Neuronal stem cell (in vitro differentiated cells): ENCODE measurements at regions not wholly inside any gene's neighbourhood (a gene's known extent, or its start where the extent isn't known, plus 50 kb on each side); places are given as distances from the start of the nearest gene placed in this dataset.
"Not testable (repeated sequence)": the region's sequence is repeated elsewhere in the genome, so short reads cannot be mapped to it uniquely, and the experiment has no call there.

Experiments
- DNase-seq: peaks from one replicate; pipeline ENCODE4 v3.0.0-alpha.2; 2013; ENCODE audit warnings: low spot score
- H2AFZ ChIP-seq: one replicate; pipeline ENCODE4 v1.6.1; 2013; ENCODE audit warnings: mild to moderate bottlenecking, low read length, inconsistent platforms
- H2AK5ac ChIP-seq: 2 replicates; pipeline ENCODE4 v1.6.1; 2013; ENCODE audit warnings: low read depth, mild to moderate bottlenecking, inconsistent platforms, low read length, moderate library complexity, mixed read lengths
- H2BK120ac ChIP-seq: 2 replicates; pipeline ENCODE4 v1.6.1; 2013; ENCODE audit warnings: low read depth, mild to moderate bottlenecking, inconsistent platforms, low read length, moderate library complexity, mixed read lengths
- H2BK12ac ChIP-seq: one replicate; pipeline ENCODE4 v1.6.1; 2013; ENCODE audit warnings: low read length, inconsistent platforms
- H2BK15ac ChIP-seq: 2 replicates; pipeline ENCODE4 v1.6.1; 2013; ENCODE audit warnings: mild to moderate bottlenecking, low read length, inconsistent platforms, mixed read lengths
- H2BK5ac ChIP-seq: one replicate; pipeline ENCODE4 v1.6.1; 2013; ENCODE audit warnings: inconsistent platforms, mild to moderate bottlenecking, low read length, moderate library complexity
- H3K14ac ChIP-seq: one replicate; pipeline ENCODE4 v1.6.1; 2013; ENCODE audit warnings: low read length, inconsistent platforms
- H3K18ac ChIP-seq: 2 replicates; pipeline ENCODE4 v1.6.1; 2013; ENCODE audit warnings: low read length, inconsistent platforms
- H3K23ac ChIP-seq: 2 replicates; pipeline ENCODE4 v1.6.1; 2013; ENCODE audit warnings: low read depth, mild to moderate bottlenecking, mixed read lengths, low read length, inconsistent platforms; ENCODE audit not compliant: poor library complexity
- H3K27ac ChIP-seq: replicated peaks from 3 replicates; pipeline ENCODE4 v1.5.1; 2013; ENCODE audit warnings: low read length, inconsistent platforms
- H3K27me3 ChIP-seq, 3 experiments: 2 replicates each; pipeline ENCODE4 v1.6.1; 2013; ENCODE audit warnings: low read length in 3 of 3, mild to moderate bottlenecking in 2 of 3, inconsistent platforms in 1 of 3, low read depth in 1 of 3, mixed read lengths in 1 of 3, moderate library complexity in 1 of 3; ENCODE audit not compliant: control insufficient read depth in 3 of 3, insufficient read depth in 3 of 3
- H3K36me3 ChIP-seq, 2 donors: replicated peaks in 1 of 2; 2 replicates each; pipeline ENCODE4 v1.6.1; 2013; ENCODE audit warnings: low read length in 2 of 2; ENCODE audit not compliant: control insufficient read depth in 2 of 2, insufficient read depth in 2 of 2
- H3K4ac ChIP-seq: 2 replicates; pipeline ENCODE4 v1.6.1; 2013; ENCODE audit warnings: inconsistent platforms, mild to moderate bottlenecking, low read length, moderate library complexity
- H3K4me1 ChIP-seq, 2 donors: 1 replicate in 1 of 2; 2 replicates in 1 of 2; pipeline ENCODE4 v1.6.1; 2013; ENCODE audit warnings: low read length in 2 of 2, low read depth in 1 of 2; ENCODE audit not compliant: control insufficient read depth in 2 of 2, insufficient read depth in 1 of 2
- H3K4me2 ChIP-seq: one replicate; pipeline ENCODE4 v1.6.1; 2013; ENCODE audit warnings: mild to moderate bottlenecking, low read length, inconsistent platforms; ENCODE audit not compliant: insufficient read depth, poor library complexity, severe bottlenecking
- H3K4me3 ChIP-seq, 2 donors: 2 replicates each; pipeline ENCODE4 v1.5.1; 2013; ENCODE audit warnings: low read length in 2 of 2, mild to moderate bottlenecking in 2 of 2, inconsistent platforms in 1 of 2, moderate library complexity in 1 of 2
- H3K79me1 ChIP-seq: one replicate; pipeline ENCODE4 v1.6.1; 2013; ENCODE audit warnings: low read depth, mild to moderate bottlenecking, inconsistent platforms, low read length, moderate library complexity
- H3K9ac ChIP-seq: one replicate; pipeline ENCODE4 v1.6.1; 2013; ENCODE audit warnings: mild to moderate bottlenecking, low read depth, low read length, inconsistent platforms; ENCODE audit not compliant: poor library complexity
- H3K9me3 ChIP-seq, 2 donors: replicated peaks in 1 of 2; 2 replicates each; pipeline versions ENCODE3 to v1.6.1; 2013; ENCODE audit warnings: low read length in 2 of 2, mild to moderate bottlenecking in 2 of 2, inconsistent platforms in 1 of 2, low read depth in 1 of 2, mixed read lengths in 1 of 2, moderate library complexity in 1 of 2; ENCODE audit not compliant: control insufficient read depth in 2 of 2, insufficient read depth in 1 of 2
- H4K8ac ChIP-seq: one replicate; pipeline ENCODE4 v1.6.1; 2013; ENCODE audit warnings: low read depth, mild to moderate bottlenecking, inconsistent platforms, low read length, moderate library complexity
- H4K91ac ChIP-seq: one replicate; pipeline ENCODE4 v1.6.1; 2013; ENCODE audit warnings: low read length, low read depth, mild to moderate bottlenecking, inconsistent platforms; ENCODE audit not compliant: poor library complexity
- WGBS, 2 donors: extraction: QIAGEN DNeasy Blood & Tissue Kit; methylation state at CpG; one replicate each; pipeline ENCODE4 v1.1.7; 2013; ENCODE audit warnings: missing lambda C conversion rate in 2 of 2, mixed read lengths in 1 of 2; ENCODE audit not compliant: insufficient read length in 2 of 2, insufficient replicate concordance in 1 of 2; ENCODE audit errors: extremely low coverage in 2 of 2; 5-methylcytosine and 5-hydroxymethylcytosine counted together

DNA sequence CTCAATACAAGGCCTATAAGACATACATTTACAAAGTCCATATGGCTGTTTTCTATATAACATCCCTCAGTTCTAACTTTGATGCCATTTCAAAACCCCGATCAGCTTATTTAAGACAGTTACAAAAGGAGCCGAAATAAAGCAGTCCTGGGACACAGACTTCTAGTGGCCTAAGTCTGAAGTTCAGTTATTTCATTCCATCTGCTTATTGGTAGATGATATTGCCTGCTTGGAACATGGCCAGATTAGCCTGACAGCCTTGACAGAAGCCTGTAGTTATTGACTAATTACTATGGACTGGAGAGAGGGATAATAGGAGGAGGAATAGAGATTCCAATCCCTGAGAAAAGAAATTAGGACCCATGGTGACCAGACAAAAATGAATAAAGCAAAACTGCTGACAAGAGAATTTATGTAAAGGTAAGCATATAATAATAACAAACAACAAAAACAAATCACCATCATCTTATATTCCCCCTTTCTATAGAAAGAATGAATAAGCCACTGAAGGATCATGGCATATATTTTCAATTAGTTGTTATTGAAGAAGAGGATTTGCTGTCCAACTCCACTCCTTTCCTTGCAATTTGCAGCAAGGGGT, 206.3 kb upstream of the TOM1L1 start:
- Histone ChIP-seq H3K9ac (no peak overlapping the region), H2BK5ac (no peak overlapping the region), H2BK15ac (no peak overlapping the region), H3K27ac (no peak overlapping the region), H3K36me3 (no peaks in the 10 kb centered on the region), H3K4me1 (no peaks in the 10 kb centered on the region), H4K91ac (no peak overlapping the region), H3K14ac (no peak overlapping the region), H2AFZ (no peak overlapping the region), H4K8ac (no peak overlapping the region), H3K79me1 (no peaks in the 10 kb centered on the region), H3K4me2 (no peak overlapping the region), H3K23ac (no peak overlapping the region), H2BK12ac (no peak overlapping the region), H3K27me3 (no peaks in the 10 kb centered on the region), H3K18ac (no peak overlapping the region), H3K4me3 (no peak overlapping the region), H2AK5ac (no peak overlapping the region), H3K9me3 (no peaks in the 10 kb centered on the region), H2BK120ac (no peak overlapping the region), H3K4ac (no peak overlapping the region)
- DNase-seq: no peak
- no CpG with 5 or more reads among the region's 2 CpGs for WGBS, 2 donors

DNA sequence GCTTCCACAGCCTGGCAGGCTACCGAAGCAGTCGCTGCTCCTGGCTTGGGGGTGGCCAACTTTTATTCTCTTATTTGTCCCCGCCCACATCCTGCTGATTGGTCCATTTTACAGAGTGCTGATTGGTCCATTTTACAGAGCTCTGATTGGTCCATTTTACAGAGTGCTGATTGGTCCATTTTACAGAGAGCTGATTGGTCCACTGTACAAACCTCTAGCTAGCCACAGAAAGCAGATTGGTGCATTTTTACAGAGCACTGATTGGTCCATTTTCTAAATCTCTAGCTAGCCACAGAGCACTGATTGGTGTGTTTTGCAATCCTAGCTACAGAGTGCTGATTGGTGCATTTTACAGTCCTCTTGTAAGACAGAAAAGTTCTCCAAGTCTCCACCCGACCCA, 187.9 kb upstream of the TOM1L1 start:
- H2BK12ac ChIP-seq, H4K8ac ChIP-seq, H3K4me2 ChIP-seq, H3K4ac ChIP-seq, H2BK15ac ChIP-seq, H3K4me3 ChIP-seq, H2AK5ac ChIP-seq, H3K14ac ChIP-seq, DNase-seq, H3K36me3 ChIP-seq, H3K4me1 ChIP-seq, H3K79me1 ChIP-seq, H3K9ac ChIP-seq, H2BK120ac ChIP-seq, H3K27ac ChIP-seq, H2BK5ac ChIP-seq, H3K18ac ChIP-seq, H2AFZ ChIP-seq, H4K91ac ChIP-seq, H3K23ac ChIP-seq, H3K27me3 ChIP-seq, H3K9me3 ChIP-seq: not testable (repeated sequence)
- WGBS, 2 donors: no CpG with 5 or more reads among the region's 4 CpGs

DNA sequence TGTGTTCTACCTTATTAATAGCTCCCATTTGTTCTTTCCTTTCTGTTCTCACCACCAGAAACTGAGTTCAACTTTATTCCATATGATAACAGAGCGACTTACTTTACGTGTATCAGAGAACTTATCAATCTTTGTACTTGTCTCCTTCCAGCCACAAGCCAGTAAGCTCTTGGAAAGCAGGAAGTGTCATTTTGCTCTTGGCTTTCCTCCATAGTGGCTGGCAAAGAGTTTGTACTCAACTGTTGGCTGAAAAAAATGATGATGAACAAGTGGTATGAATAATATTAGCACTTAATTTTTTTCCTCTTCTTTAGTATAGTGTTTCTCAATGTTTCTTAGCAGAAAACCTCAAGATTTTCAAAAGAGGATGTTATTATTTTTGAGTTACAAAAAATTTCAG, 182.4 kb upstream of the TOM1L1 start:
- H2BK5ac ChIP-seq: no peak overlapping the region
- no peak overlapping the region for H3K4me2 ChIP-seq
- H3K23ac ChIP-seq: no peak overlapping the region
- no peaks in the 10 kb centered on the region for H3K79me1 ChIP-seq
- H3K4ac ChIP-seq: no peak overlapping the region
- H4K8ac ChIP-seq: no peak overlapping the region
- no peaks in the 10 kb centered on the region for H3K27me3 ChIP-seq
- H3K4me1 ChIP-seq: no peaks in the 10 kb centered on the region
- no peak overlapping the region for H2BK12ac ChIP-seq
- no peak overlapping the region for H4K91ac ChIP-seq
- DNase-seq: no peak
- no peak overlapping the region for H3K9ac ChIP-seq
- H2AFZ ChIP-seq: no peak overlapping the region
- no peak overlapping the region for H2BK120ac ChIP-seq
- H3K14ac ChIP-seq: no peak overlapping the region
- H3K9me3 ChIP-seq: no peaks in the 10 kb centered on the region
- no CpG with 5 or more reads among the region's 2 CpGs for WGBS, 2 donors
- no peak overlapping the region for H2BK15ac ChIP-seq
- no peaks in the 10 kb centered on the region for H3K36me3 ChIP-seq
- H2AK5ac ChIP-seq: no peak overlapping the region
- no peak overlapping the region for H3K18ac ChIP-seq
- H3K27ac ChIP-seq: no peak overlapping the region
- no peak overlapping the region for H3K4me3 ChIP-seq

DNA sequence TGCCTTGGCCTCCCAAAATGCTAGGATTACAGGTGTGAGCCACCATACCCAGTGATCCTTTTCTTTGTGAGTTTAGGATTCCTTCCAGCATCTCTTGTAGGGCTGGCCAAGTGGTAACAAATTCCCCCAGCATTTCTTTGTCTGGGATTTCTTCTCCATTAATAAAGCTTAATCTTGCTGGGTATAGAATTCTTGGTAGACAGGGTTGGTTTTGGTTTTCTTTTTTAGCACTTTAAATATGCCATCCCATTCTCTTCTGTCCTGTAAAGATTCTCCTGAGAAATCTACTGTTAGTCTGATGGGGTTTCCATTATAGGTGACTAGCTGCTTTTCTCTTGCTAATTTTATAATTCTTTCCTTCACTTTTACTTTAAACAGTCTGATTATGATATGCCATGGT, 173.0 kb upstream of the TOM1L1 start:
- H3K4me2 ChIP-seq: no peak overlapping the region
- H3K4me3 ChIP-seq: no peak overlapping the region
- H2BK5ac ChIP-seq: no peak overlapping the region
- no peaks in the 10 kb centered on the region for H3K79me1 ChIP-seq
- peaks cover 0 to 4% of the 10 kb centered on the region in 2 donors for H3K9me3 ChIP-seq
- H4K91ac ChIP-seq: no peak overlapping the region
- H3K27me3 ChIP-seq: no peaks in the 10 kb centered on the region
- H3K14ac ChIP-seq: no peak overlapping the region
- no peak overlapping the region for H2BK12ac ChIP-seq
- DNase-seq: no peak
- no peak overlapping the region for H2BK120ac ChIP-seq
- H2AFZ ChIP-seq: no peak overlapping the region
- H3K23ac ChIP-seq: no peak overlapping the region
- no peak overlapping the region for H3K18ac ChIP-seq
- H3K36me3 ChIP-seq: no peaks in the 10 kb centered on the region
- H3K4me1 ChIP-seq: no peaks in the 10 kb centered on the region
- H3K4ac ChIP-seq: no peak overlapping the region
- H2AK5ac ChIP-seq: no peak overlapping the region
- no peak overlapping the region for H3K27ac ChIP-seq
- no peak overlapping the region for H4K8ac ChIP-seq
- no peak overlapping the region for H2BK15ac ChIP-seq
- no peak overlapping the region for H3K9ac ChIP-seq
